ENCODE measurements at regions not wholly inside any gene's neighbourhood (a gene's known extent, or its start where the extent isn't known, plus 50 kb on each side); places are given as distances from the start of the nearest gene placed in this dataset.

DNA sequence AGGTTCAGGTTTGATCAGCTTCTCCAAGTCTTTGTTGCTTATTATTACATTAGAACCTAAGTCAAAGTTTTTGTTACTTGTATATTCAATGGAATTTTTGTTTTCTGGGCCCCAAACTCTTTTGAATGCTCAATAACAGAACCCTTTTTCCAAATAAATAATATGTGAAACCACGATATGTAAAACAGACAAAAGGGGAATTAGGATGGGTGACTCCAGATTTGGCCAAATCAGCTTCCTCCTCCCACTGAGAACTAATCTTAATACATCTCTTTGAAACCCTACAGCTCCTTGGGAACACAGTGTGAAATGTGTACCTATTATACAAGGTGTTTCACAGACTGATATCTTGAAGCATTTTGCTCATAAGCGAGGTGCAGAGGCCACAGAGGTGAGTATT lies 67.0 kb upstream of the TNFSF18 start:
- TF ChIP-seq, protein P1, sequence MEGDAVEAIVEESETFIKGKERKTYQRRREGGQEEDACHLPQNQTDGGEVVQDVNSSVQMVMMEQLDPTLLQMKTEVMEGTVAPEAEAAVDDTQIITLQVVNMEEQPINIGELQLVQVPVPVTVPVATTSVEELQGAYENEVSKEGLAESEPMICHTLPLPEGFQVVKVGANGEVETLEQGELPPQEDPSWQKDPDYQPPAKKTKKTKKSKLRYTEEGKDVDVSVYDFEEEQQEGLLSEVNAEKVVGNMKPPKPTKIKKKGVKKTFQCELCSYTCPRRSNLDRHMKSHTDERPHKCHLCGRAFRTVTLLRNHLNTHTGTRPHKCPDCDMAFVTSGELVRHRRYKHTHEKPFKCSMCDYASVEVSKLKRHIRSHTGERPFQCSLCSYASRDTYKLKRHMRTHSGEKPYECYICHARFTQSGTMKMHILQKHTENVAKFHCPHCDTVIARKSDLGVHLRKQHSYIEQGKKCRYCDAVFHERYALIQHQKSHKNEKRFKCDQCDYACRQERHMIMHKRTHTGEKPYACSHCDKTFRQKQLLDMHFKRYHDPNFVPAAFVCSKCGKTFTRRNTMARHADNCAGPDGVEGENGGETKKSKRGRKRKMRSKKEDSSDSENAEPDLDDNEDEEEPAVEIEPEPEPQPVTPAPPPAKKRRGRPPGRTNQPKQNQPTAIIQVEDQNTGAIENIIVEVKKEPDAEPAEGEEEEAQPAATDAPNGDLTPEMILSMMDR (IDR thresholded peaks at IDR 0.05): no peak
- TF ChIP-seq POLR2A (IDR thresholded peaks at IDR 0.05) (no peak), EP300 (IDR thresholded peaks at IDR 0.05) (no peak)
